Left ventricle myocardium inferior (tissue), 1 donor: ENCODE measurements at regions not wholly inside any gene's neighbourhood (a gene's known extent, or its start where the extent isn't known, plus 50 kb on each side); places are given as distances from the start of the nearest gene placed in this dataset.

Experiments
- DNase-seq: peaks from one replicate; pipeline ENCODE4 v3.0.0-alpha.2; 2020
- H3K27ac ChIP-seq: fragments of 200-600 bp; replicated peaks from 2 replicates; pipeline ENCODE4 v1.8.0; 2021
- H3K27me3 ChIP-seq: fragments of 200-600 bp; 2 replicates; pipeline ENCODE4 v1.8.0; 2021; ENCODE audit warnings: low read depth
- H3K36me3 ChIP-seq: fragments of 200-600 bp; 2 replicates; pipeline ENCODE4 v1.8.0; 2021
- H3K4me1 ChIP-seq: fragments of 200-600 bp; 2 replicates; pipeline ENCODE4 v1.8.0; 2021
- H3K4me3 ChIP-seq: fragments of 200-600 bp; 2 replicates; pipeline ENCODE4 v1.8.0; 2021; ENCODE audit warnings: mild to moderate bottlenecking, moderate library complexity
- H3K9me3 ChIP-seq: fragments of 200-600 bp; replicated peaks from 2 replicates; pipeline ENCODE4 v1.8.0; 2021
- CTCF ChIP-seq: fragments of 200-600 bp; IDR thresholded peaks from 2 replicates; pipeline ENCODE4 v1.8.0; 2021; ENCODE audit warnings: antibody characterized with exemption, mild to moderate bottlenecking, borderline replicate concordance
- intact Hi-C: fragments of 100-400 bp; cut with micrococcal nuclease; formaldehyde crosslinking; loops from one replicate; pipeline ENCODE4 v1.11.0; 2022
- donor health status: DM: no; HTN: yes; CAD: no; lungs with severe emphysema.

- H3K4me1 ChIP-seq, result no peaks in the 10 kb centered on the region
- H3K27ac ChIP-seq, result no peak overlapping the region
- H3K9me3 ChIP-seq, result no peaks in the 10 kb centered on the region
- intact Hi-C loops, result no loop called here
- no peaks in the 10 kb centered on the region for H3K36me3 ChIP-seq
- no peak for DNase-seq
- no peak for TF ChIP-seq CTCF
- no peaks in the 10 kb centered on the region for H3K27me3 ChIP-seq
- H3K4me3 ChIP-seq, result no peak overlapping the region
Measured at GRCh38 chr9:80873861-80874260, 815.5 kb downstream of the TLE1 start.

GRCh38 chr9:80871596-80871995 is 817.8 kb downstream of the TLE1 start:
- intact Hi-C loops, result no loop called here
- H3K27ac ChIP-seq, result no peak overlapping the region
- no peaks in the 10 kb centered on the region for H3K27me3 ChIP-seq
- H3K36me3 ChIP-seq, result no peaks in the 10 kb centered on the region
- DNase-seq, result no peak
- H3K4me3 ChIP-seq, result no peak overlapping the region
- TF ChIP-seq CTCF, result no peak
- no peaks in the 10 kb centered on the region for H3K4me1 ChIP-seq
- H3K9me3 ChIP-seq, result peaks cover 19% of the 10 kb centered on the region

- Histone ChIP-seq H3K27me3 (no peaks in the 10 kb centered on the region), H3K36me3 (no peaks in the 10 kb centered on the region), H3K4me1 (no peaks in the 10 kb centered on the region), H3K9me3 (peaks cover 31% of the 10 kb centered on the region), H3K27ac (no peak overlapping the region), H3K4me3 (no peak overlapping the region)
- TF ChIP-seq CTCF, result no peak
- intact Hi-C loops, result no loop called here
- no peak for DNase-seq
Measured at GRCh38 chr9:80867731-80868130, 821.6 kb downstream of the TLE1 start.

GRCh38 chr9:80866576-80867227 is 822.6 kb downstream of the TLE1 start:
- Histone ChIP-seq H3K4me3 (no peak overlapping the region), H3K4me1 (no peaks in the 10 kb centered on the region), H3K36me3 (no peaks in the 10 kb centered on the region), H3K27ac (no peak overlapping the region), H3K27me3 (no peaks in the 10 kb centered on the region), H3K9me3 (peaks cover 31% of the 10 kb centered on the region)
- intact Hi-C loops, result no loop called here
- no peak for TF ChIP-seq CTCF
- no peak for DNase-seq

GRCh38 chr9:80866121-80866520 is 823.2 kb downstream of the TLE1 start:
- Histone ChIP-seq H3K27me3 (no peaks in the 10 kb centered on the region), H3K27ac (no peak overlapping the region), H3K9me3 (peaks cover 31% of the 10 kb centered on the region), H3K4me1 (no peaks in the 10 kb centered on the region), H3K36me3 (no peaks in the 10 kb centered on the region), H3K4me3 (no peak overlapping the region)
- no peak for DNase-seq
- TF ChIP-seq CTCF, result no peak
- intact Hi-C loops, result no loop called here
